ENCODE measurements at regions not wholly inside any gene's neighbourhood (a gene's known extent, or its start where the extent isn't known, plus 50 kb on each side); places are given as distances from the start of the nearest gene placed in this dataset.

DNA sequence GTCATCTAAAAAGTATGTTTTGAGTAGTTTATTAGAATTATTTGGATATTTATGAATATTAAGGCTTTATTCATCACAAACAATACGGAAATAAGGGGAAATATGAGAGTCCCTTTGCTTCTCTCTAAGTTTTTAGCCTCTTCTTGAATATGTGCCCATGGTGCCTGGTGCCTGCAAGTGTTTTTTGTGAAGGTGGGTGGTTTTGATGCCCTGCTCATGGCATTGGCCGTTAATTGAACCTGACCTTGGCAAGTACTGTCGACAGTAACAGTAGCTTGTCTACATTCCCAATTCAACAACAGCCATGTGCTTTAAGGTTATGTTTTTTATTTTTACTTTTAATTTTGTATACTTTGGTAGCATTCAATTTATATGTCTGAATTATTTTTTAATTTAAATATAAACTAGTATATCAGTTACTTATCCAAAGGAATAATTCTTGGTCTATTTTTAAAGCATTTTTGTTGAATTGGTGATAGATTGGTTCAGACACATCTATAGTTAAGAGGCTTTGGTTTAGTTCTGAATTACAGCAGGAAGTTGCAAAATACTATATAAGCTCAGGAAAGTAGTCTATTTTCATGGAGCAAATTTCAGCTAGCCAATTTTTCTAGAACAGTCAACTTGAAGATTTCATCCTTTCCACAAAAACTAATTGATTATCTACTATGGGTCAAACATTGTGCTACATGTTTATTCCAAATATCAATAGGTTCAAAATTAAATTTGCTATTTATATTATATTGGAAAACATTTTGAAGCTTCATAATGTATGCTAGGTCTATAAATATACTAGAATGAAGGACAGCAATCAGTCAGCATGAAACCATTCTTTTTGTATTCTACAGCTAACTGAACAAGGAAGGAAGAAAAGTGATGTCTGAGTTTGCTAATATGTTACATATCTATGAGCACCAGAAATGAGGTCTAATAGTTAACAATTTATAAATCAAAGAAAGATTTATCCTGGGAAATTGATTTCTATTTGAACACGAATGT is 184.4 kb downstream of the MRPL39 start:
- DNase-seq: no peak

DNA sequence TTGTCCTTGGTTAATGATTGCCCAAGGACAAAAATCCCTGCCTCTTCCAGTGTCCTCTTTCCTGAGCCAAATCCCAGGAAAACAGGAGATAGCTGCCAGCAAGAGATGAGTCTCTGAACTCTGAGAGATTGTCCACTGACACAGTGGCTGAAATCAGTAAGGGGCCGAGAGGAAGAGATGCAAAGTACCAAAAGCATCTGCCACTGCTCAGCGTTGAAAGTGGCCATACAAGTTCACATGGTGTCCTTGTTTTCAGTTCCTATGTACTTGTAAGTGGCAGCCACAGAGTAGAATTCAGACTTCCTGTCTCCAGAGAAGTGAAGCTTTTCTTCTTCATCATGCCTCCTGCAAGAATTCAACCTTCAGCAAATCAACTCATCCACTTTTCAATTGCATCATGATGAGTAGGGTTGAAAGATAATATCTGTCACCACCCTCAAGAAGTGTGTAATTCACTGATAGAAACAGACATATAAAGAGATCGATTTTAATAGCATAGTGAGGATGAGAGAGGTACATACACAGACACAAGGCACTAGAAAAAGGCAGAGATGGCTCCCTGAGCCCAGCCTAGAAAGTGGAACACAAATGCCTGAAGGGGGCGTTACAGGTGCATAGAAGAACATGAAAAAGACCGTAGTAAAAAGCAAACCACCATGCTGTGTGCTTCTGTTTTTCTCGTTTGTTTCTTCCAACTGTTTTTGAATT is 185.8 kb downstream of the MRPL39 start:
- DNase-seq: peak; percentile 19

DNA sequence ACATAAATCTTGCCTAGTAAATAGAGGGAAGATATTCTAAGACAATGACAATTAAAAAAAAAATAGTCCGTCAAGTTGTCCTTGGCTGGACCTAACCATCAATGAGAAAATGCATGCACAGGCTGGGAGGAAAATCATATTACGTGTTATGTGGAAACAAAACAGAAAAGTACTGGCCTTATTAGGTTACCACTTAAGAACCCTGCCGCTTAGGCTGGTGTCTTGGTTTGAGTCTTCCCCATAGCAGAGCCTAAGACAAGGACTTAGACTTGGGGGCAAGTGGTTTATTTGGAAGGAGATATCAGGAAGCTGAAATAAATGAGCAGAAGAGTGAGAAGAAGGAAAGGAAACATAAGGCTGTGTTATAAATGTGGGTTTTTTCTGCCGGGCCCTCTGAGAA is 186.4 kb downstream of the MRPL39 start:
- no peak for DNase-seq

DNA sequence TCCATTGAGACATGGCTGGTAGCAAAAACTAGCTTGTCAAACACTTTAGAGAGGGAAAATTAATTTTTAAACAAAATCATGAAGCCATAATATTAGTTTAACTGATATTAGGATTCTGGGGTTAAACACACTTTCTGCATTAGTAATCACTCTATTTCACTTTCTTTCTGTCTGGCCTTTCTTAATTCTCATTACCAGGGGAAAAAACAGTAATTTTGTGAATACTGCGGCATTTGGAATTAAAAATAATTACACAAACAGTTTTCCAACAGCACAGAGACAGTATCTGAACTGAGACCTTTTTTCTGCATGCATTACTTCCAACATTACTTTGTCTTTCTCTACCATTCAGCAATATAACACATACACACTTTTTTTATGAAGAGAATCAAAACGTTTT is 190.6 kb downstream of the MRPL39 start:
- no peak for DNase-seq

DNA sequence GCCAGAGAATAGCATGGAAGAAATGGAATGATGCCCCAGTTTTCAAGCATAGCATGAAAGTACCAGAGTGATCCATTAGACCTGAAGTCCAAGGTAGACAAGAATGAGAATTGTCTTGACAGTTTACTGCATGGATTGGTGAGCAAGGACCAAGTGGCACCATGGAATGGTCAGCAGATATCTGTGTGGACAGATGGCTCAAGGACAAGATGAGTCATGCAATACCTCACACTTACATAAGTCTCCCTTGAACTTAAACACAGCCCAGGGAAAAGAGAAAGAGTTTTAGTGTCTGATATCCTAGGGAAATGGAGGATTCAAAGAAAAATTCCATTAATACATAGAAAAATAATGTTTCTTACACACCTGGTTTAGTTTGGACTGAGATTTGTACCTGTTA is 195.2 kb downstream of the MRPL39 start:
- DNase-seq: no peak

DNA sequence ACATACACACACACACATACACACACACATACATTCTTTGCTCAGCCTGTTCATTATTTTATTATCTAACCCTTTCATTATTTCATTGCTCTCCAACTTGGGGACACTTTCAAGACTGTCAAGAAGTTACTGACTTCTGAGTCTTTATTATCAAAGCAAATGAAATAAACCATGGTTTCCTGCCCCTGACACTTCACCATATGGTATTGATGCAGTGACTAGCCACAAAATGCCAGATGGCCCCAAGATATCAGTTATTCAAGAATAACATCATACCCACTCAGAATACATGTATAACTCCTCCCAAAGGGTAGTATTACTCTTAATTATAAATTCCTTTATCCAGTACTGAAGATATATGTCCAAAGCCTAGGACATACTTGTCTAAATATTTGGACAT is 197.3 kb downstream of the MRPL39 start:
- DNase-seq: no peak

DNA sequence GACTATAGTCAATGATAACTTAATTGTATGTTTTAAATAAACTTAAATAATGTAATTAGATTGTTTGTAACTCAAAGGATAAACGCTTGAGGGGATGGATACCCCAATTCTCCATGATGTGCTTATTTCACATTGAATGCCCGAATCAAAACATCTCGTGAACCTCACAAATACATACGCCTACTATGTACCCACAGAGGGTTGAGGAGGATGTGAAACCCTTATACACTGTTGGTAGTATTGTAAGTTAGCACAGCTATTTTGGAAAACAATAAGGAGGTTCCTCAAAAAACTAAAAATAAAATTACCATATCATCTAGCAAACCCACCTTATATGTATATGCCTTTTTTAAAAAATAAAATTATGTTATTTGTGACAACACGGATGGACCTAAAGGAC is 198.6 kb downstream of the MRPL39 start:
- DNase-seq: no peak

DNA sequence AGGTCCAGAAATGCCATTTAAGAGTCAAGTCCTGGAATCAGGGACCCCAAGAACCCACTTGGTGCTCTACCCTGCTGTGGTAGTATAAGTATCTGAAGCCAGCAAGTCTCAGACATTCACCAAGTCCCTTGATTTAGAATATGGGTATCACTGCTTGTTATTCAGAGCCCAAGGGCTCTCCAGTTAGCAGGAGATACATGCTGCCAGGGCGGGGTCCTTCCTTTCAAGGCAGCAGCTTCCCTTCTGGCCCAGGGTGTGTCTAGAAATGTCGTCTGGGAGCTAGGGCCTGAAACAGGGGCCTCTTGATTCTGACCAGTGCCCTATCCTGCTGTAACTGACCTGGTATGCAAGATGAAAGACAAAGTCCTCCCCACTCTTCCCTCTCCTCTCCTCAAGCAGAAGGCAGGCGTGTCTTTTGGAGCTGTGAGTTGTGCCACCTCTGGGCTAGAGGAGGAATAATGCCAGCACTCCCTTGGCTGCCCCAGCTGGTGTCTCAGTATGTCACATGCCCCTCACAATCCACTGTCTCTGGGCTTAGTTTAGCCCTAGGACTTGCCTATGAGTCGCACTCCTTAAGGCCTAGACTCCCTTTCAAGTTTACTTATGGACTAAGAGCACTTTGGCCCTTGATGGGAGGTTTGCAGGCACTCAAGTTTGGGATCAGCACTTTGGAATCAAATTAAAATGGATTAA is 200.2 kb downstream of the MRPL39 start:
- DNase-seq: no peak

DNA sequence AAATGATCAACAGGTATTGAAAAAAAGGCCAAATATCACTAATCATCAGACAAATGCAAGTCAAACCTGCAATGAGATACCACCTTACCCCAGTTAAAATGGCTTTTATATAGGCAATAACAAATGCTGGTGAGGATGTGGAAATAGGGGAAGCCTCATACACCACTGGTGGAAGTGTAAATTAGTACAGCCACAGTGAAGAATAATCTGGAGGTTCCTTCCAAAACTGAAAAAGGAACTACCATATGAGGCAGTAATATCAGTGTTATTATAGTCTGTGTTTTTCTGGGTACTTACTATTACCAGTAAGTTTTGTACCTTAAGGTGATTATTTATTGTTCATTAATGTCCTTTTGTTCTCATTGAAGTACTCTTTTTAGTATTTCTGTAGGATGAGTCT is 201.3 kb downstream of the MRPL39 start:
- DNase-seq: no peak

DNA sequence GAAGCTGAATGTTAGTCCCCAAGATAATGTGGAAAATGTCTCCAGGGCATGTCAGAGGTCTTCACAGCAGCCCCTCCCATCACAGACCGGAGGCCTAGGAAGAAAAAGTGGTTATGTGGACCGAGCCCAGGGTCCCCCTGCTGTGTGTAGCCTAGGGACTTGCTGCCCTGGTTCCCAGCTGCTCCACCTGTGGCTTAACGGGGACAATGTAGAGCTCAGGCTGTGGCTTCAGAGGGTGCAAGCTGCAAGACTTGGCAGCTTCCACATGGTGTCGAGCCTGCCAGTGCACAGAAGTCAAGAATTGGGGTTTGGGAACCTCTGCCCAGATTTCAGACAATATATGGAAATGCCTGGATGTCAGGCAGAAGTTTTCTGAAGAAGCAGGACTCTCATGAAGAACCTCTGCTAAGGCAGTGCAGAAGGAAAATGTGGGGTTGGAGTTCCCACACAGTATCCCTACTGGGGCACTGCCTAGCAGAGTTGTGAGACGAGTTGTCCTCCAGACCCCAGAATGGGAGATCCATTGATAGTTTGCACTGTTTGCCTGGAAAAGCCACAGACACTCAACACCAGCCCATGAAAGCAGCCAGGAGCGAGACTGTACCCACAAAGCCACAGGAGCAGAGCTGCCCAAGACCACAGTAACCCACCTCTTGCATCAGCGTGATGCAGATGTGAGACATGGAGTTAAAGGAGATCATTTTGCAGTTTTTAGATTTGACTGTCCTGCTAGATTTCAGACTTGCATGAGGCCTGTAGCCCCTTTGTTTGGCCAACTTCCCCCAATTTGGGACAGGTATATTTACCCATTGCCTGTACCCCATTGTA is 204.9 kb downstream of the MRPL39 start:
- no peak for DNase-seq

DNA sequence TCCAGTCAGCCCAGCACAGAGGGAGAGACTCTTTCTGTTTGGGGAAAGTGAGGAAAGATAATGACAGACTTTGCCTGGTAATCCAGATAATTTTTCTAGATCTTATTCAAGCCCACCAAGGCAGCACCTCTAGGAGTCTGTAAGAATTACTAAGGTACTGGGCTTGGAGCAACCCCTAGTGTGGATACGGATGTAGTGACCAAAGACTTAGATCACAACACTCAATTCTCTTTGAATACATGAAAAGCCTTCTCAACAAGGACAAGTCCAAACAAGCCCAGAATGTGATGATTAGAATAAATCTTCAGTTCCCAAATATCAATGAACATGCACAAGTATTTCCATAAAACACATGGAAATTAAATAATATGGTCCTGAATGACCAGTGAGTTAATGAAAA is 206.9 kb downstream of the MRPL39 start:
- DNase-seq: no peak

DNA sequence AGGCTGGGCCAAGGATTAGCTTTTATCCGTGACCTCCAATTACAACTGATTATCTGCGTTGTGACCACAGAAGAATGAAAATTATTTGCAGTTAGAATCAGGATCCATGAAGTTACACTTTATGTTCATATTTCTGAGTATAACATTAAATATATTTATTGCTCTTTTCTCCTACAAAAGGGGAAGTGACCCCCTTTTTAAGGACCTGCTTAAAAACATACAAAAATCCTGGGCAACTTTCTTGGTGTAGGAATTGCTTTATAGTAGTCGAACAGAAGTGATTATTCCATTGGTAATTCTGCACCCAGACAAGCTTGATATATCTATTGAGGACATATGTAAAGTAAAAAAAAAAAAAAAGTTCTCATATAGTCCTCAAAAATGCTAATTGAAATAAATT is 208.7 kb downstream of the MRPL39 start:
- DNase-seq: no peak

DNA sequence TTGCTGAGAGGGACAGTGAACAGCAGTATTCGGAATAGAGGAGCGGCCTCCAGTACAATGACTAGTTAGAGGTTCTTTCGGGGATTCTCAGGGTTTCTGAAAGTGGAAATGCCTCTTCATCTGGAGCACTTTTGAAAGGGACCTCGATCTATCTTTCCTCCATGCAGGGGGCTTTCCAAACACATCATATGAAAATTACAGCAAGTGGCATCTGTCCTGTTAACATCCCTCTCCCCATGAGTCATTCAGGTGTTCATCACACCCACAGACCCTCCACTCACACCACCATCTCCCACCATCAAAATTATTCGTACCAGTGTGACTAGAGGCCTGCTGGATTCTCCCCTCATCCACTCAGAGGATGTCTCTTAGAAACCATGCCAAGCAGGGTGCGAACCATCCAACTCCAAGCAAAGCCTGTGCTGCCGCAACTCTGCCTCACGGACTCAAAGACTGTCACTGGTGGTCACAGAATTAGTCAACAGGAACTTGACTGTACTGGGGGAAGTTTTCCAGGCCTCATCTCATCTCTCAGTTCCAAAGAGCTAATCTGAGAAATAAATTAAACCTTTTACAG is 211.1 kb downstream of the MRPL39 start:
- no peak for DNase-seq

DNA sequence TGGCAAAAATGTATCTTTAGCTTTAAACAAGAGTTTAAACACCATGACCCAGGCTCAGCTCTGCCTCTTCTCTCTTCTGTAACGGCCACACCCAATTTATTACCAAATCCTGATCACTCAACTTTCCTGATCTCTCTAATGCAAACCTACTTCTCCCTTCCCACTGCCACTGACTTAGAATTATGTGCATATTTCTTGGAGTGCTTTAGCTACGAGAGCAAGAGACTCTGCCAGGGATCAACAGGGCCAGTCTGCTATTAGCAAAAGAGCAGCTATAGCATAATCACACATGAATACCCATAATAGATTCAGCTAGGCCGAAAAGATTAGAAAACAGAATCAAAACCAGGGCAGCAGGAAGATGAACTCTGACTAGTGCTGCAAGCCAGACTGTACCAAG is 215.5 kb downstream of the MRPL39 start:
- no peak for DNase-seq

DNA sequence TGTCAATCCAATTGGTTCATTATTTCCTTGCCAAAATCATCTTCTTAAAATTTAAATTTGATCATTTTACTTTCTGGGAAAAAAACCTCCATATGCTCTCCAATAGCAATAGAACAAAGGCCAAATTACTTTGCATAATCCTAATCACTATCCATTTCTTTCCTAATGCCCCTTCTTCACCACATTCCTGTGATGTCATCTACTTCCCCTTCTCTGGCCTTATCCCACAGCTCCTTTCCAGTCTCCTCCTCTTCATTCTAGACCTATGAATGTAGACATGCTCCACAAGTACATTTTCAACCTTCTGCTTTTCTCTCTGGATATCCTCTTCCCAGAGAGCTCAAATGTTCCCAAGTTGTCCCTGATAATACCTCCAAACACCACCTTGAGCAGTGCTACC is 216.6 kb downstream of the MRPL39 start:
- no peak for DNase-seq

DNA sequence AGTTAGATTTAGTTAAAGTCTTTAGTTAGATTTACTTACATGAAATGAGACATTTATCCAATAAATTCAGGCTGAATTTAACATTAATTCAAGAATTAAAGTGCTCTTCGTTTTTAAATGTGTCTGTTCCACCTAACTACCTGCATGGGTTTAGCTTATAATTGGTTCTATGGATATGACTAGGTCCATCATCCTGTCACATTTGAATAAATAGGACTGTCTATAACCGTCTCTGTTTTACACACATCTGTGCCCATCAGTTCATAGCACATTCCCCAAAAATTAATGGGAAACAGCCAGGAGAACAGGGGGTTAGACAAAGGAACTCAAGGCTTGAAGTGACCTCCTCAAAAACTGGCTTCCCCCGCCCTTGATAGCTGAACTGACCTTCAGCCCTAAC is 219.6 kb downstream of the MRPL39 start:
- DNase-seq: no peak

DNA sequence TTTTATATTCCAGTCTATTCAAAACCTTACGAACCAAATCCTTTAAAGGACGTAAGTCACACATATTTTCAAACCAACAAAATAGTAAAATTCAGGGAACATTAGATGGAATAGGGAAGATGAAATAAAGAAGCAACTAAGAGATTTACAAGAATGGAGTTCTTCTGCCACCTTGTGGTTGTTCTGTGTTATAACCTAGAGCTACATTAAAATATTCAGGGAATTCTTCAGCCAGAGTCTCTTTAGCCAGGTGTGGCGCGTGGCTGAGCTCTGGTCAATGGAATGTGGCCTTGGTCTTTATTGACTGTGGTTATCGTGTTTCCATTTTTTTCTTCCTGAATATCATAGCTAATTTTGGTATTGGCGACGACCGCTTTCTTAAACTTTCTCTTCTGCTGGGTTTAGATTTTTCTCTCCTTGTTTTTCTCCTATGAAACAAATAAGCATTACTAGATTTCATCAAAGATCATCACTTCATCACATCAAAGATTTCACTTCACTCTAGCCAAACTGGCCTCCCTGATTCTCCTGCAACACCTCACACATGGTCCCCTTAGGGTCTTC is 221.3 kb downstream of the MRPL39 start:
- peak; percentile 83 for DNase-seq

DNA sequence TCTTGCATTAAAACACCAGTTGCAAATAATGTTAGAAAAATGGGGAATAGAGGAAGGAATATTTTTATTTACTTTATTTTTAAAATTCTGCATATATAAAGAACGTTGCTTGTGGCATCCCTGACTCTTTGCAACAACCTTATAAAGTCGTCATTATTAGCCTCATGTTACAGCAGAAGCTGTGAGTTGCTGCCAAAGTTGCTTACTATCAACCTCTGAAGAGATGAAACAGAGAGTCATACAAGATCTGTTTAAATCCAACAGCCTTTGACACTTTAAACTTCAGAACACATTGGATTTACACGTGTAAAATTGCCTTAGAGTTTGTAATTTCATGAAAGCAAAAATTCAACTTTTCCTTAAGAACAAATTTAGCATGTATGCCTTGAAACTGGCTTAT is 221.9 kb downstream of the MRPL39 start:
- no peak for DNase-seq

DNA sequence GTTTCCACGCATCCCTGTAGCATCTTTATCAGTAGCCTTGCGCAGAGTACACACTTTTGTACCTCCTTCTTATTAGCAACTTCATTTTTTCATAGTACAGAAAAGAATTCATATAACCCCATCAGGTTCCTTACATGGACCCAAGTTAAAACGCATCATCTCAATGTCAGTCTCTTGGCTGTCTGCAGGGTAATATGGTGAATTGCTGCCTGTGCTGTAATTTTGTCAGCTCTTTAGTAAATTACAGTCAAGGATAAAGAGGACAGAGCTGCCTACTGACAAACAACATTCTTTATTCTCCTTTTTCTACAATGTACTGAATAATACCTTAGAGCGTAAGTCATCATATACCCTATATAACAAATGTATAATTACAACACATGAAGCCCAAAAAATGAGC is 222.5 kb downstream of the MRPL39 start:
- DNase-seq: no peak

DNA sequence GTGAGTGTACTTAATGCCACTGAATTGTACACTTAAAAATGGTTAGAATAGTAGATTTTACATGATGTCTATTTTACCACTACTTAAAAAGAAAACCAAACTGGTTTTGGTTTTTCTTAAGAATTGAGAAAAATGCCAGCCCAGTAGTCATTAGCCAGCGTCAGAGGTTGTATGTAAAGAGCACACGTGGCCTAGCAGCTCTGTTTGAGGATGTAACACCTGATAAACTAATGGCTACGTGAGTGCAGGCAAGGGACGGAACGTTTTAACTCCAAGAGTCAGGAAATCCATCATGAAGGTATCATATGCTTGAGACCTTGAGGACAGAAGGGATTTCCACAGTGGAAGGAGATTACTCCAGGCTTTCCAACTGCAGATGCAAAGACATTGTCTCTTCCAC is 223.7 kb downstream of the MRPL39 start:
- DNase-seq: no peak

DNA sequence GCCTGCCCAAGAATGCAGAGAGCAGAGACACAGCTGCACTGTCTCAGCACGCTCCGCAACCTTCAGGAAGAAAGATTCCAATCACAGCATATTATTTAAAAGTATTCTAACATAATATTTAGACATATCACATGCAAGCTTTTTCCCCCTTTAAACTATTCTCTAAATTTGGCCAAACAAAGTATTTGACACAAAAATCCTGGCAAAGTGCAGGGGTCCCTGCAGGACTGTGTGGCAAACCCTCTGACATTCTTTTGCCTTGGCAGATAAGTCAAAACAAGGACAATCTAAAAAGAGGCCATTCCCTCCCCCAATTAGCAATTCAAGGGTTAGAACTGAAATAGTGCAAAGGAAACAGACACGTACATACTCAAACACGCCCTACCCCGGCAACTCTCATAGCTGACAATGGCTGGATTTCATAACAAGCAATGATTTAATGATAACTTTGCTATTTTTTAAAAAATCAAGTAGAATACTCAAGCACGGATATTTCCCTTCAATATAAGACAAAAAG is 225.3 kb downstream of the MRPL39 start:
- DNase-seq: no peak

DNA sequence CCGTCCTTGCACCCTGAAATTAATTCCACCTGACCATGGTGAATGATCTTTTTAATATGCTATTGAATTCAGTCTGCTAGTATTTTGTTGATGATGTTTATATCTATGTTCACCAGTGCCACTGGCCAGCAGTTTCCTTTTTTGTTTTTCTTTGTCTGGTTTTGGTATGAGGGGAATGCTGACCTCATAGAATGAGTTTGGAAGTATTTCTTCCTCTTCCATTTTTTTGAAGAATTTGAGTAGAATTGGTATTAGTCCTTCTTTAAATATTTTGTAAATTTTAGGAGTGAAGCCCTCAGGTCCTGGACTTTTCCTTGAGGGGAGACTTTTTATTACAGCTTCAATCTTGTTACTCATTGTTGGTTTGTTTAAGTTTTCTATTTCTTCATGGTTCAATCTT is 231.6 kb downstream of the MRPL39 start:
- DNase-seq: no peak
